ENCODE measurements at regions not wholly inside any gene's neighbourhood (a gene's known extent, or its start where the extent isn't known, plus 50 kb on each side); places are given as distances from the start of the nearest gene placed in this dataset.

GRCh38 chr2:13876491-13877037 is 756.0 kb upstream of the LRATD1 start:
- WGBS (ENCODE audit: insufficient coverage, low coverage, missing lambda C conversion rate): 1% methylated on average over 7 of the region's 10 CpGs
- DNase-seq (ENCODE audit: extremely low read depth in 1 of 4, low spot score in 3 of 4) (no peak), ATAC-seq (no peak), FAIRE-seq (no peak)
- no peak for TF ChIP-seq ZNF280A (IDR thresholded peaks at IDR 0.05; ENCODE audit: low read depth, partially characterized antibody)
- TF ChIP-seq NONO (IDR thresholded peaks at IDR 0.05; ENCODE audit: low read depth in 2 of 2, low read length in 1 of 2): no peak
- Histone ChIP-seq H3K27me3 (ENCODE audit: control insufficient read depth in 2 of 2, insufficient read depth in 2 of 2, low read length in 2 of 2) (no peaks in the 10 kb centered on the region), H2AFZ (ENCODE audit: low read depth, low read length) (no peak overlapping the region), H3K4me2 (ENCODE audit: insufficient read depth, low read length) (no peak overlapping the region), H3K27ac (ENCODE audit: extremely low read depth, low read depth, low read length) (no peak overlapping the region), H3K9me1 (ENCODE audit: control insufficient read depth, insufficient read depth, low read length) (no peaks in the 10 kb centered on the region), H3K4me1 (replicated peaks in 1 of 2; ENCODE audit: control insufficient read depth in 2 of 2, insufficient read depth in 2 of 2, low read length in 2 of 2) (no peaks in the 10 kb centered on the region), H3K9me3 (replicated peaks; ENCODE audit: control insufficient read depth, insufficient read depth, low read depth, low read length) (no peaks in the 10 kb centered on the region), H4K20me1 (replicated peaks; ENCODE audit: control insufficient read depth, insufficient read depth, low read length) (no peaks in the 10 kb centered on the region), H3K36me3 (ENCODE audit: control insufficient read depth, insufficient read depth, low read length) (no peaks in the 10 kb centered on the region), H3K4me3 (no peak overlapping the region), H3K79me2 (ENCODE audit: control insufficient read depth, insufficient read depth, low read length) (no peaks in the 10 kb centered on the region), H3K9ac (ENCODE audit: insufficient read depth in 1 of 2, low read depth in 2 of 2, low read length in 2 of 2) (no peak overlapping the region)
- in situ Hi-C loops (cut with MboI): no loop called here
- intact Hi-C loops (cut with micrococcal nuclease): no loop called here
- ChIA-PET POLR2A (no interaction called here), CTCF (ENCODE audit: low intra/inter-chr PET ratio) (no interaction called here)
- BruUV-seq (replicated peaks): no TSS peak

DNA sequence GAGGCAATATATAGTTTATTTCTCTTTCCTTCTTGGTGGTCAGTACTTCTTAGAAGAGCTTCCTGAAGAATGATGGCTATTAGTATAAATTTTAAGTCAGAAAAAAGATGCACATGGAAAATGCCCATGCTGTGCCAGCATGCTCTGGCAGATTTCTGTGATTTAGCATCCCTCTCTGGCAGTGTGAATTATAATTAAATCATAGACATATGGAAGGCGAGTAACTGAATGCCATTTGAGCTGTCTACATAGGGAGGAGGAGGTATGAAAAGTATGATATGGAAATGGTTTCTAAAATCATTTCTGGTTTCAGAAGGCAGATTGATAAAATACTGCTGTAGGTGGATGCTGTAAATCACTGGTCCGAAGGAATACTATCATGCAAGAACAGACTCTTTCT is 754.9 kb upstream of the LRATD1 start:
- H3K9me1 ChIP-seq (ENCODE audit: control insufficient read depth, insufficient read depth, low read length): no peaks in the 10 kb centered on the region
- POLR2A ChIA-PET: no interaction called here
- in situ Hi-C loops (cut with MboI): no loop called here
- no TSS peak for BruUV-seq (replicated peaks)
- no peaks in the 10 kb centered on the region for H3K36me3 ChIP-seq (ENCODE audit: control insufficient read depth, insufficient read depth, low read length)
- 0% methylated on average over 2 of the region's 2 CpGs for WGBS (ENCODE audit: insufficient coverage, low coverage, missing lambda C conversion rate)
- no peaks in the 10 kb centered on the region for H3K27me3 ChIP-seq (ENCODE audit: control insufficient read depth in 2 of 2, insufficient read depth in 2 of 2, low read length in 2 of 2)
- H3K79me2 ChIP-seq (ENCODE audit: control insufficient read depth, insufficient read depth, low read length): no peaks in the 10 kb centered on the region
- H3K9ac ChIP-seq (ENCODE audit: insufficient read depth in 1 of 2, low read depth in 2 of 2, low read length in 2 of 2): no peak overlapping the region
- DNase-seq (ENCODE audit: extremely low read depth in 1 of 4, low spot score in 3 of 4): no peak
- no peak overlapping the region for H3K4me2 ChIP-seq (ENCODE audit: insufficient read depth, low read length)
- no peak for ATAC-seq
- H3K9me3 ChIP-seq (replicated peaks; ENCODE audit: control insufficient read depth, insufficient read depth, low read depth, low read length): no peaks in the 10 kb centered on the region; the same call in 1 of the 2 replicates
- CTCF ChIA-PET (ENCODE audit: low intra/inter-chr PET ratio): no interaction called here
- H3K27ac ChIP-seq (ENCODE audit: extremely low read depth, low read depth, low read length): no peak overlapping the region
- no peak for TF ChIP-seq ZNF253 (CRISPR knock-in tag; conservative IDR thresholded peaks at IDR 0.05)
- no peak for TF ChIP-seq ZNF197 (CRISPR knock-in tag; IDR thresholded peaks at IDR 0.05; ENCODE audit: low read depth)
- TF ChIP-seq ARHGAP35 (IDR thresholded peaks at IDR 0.05; ENCODE audit: partially characterized antibody): no peak
- no peak for TF ChIP-seq SMC3 (conservative IDR thresholded peaks at IDR 0.05; ENCODE audit: insufficient read depth, low read depth, low read length)
- no peak overlapping the region for H2AFZ ChIP-seq (ENCODE audit: low read depth, low read length)
- H4K20me1 ChIP-seq (replicated peaks; ENCODE audit: control insufficient read depth, insufficient read depth, low read length): no peaks in the 10 kb centered on the region
- H3K4me3 ChIP-seq: no peak overlapping the region
- intact Hi-C loops (cut with micrococcal nuclease): no loop called here
- FAIRE-seq: no peak
- no peaks in the 10 kb centered on the region for H3K4me1 ChIP-seq (replicated peaks in 1 of 2; ENCODE audit: control insufficient read depth in 2 of 2, insufficient read depth in 2 of 2, low read length in 2 of 2)
